HuH-7.5 (cell line): ENCODE measurements at regions not wholly inside any gene's neighbourhood (a gene's known extent, or its start where the extent isn't known, plus 50 kb on each side); places are given as distances from the start of the nearest gene placed in this dataset.
"Not testable (repeated sequence)": the region's sequence is repeated elsewhere in the genome, so short reads cannot be mapped to it uniquely, and the experiment has no call there.

Source experiments
- DNase-seq: peaks from one replicate; pipeline ENCODE4 v3.0.0; 2011; ENCODE audit warnings: low spot score

GRCh38 chr10:114730291-114730690, 72.2 kb upstream of the ABLIM1 start:
- DNase-seq, result no peak

GRCh38 chr10:114732931-114733330, 74.9 kb upstream of the ABLIM1 start:
- DNase-seq, result no peak

GRCh38 chr10:114735946-114736345, 77.9 kb upstream of the ABLIM1 start:
- DNase-seq, result no peak

- DNase-seq, result no peak
These were observed 77.9 kb upstream of the FHIP2A start for GRCh38 chr10:114743521-114744231.

- DNase-seq, result no peak
These were observed 75.0 kb upstream of the FHIP2A start for GRCh38 chr10:114746531-114746930.

- no peak for DNase-seq
These were observed 73.3 kb upstream of the FHIP2A start for GRCh38 chr10:114748241-114748640.

GRCh38 chr10:114749014-114749413, 72.6 kb upstream of the FHIP2A start:
- no peak for DNase-seq

- DNase-seq, result no peak
These were observed 72.1 kb upstream of the FHIP2A start for GRCh38 chr10:114749510-114749909.

- no peak for DNase-seq
These were observed 69.7 kb upstream of the FHIP2A start for GRCh38 chr10:114751856-114752255.

GRCh38 chr10:114752570-114752969, 69.0 kb upstream of the FHIP2A start:
- not testable (repeated sequence) for DNase-seq

- DNase-seq, result no peak
These were observed 68.5 kb upstream of the FHIP2A start for GRCh38 chr10:114753126-114753525.

GRCh38 chr10:114754445-114755320, 66.9 kb upstream of the FHIP2A start:
- no peak for DNase-seq

- DNase-seq, result no peak
These were observed 66.0 kb upstream of the FHIP2A start for GRCh38 chr10:114755537-114755936.

GRCh38 chr10:114758331-114758730, 63.2 kb upstream of the FHIP2A start:
- no peak for DNase-seq

- DNase-seq, result no peak
These were observed 60.1 kb upstream of the FHIP2A start for GRCh38 chr10:114761205-114762193.

GRCh38 chr10:114762811-114763210, 58.8 kb upstream of the FHIP2A start:
- DNase-seq, result no peak

- DNase-seq, result no peak
These were observed 56.9 kb upstream of the FHIP2A start for GRCh38 chr10:114764656-114765055.

- no peak for DNase-seq
These were observed 55.1 kb upstream of the FHIP2A start for GRCh38 chr10:114766470-114766869.

GRCh38 chr10:114767101-114767985, 54.2 kb upstream of the FHIP2A start:
- peak; percentile 66 for DNase-seq

- peak; percentile 28 for DNase-seq
These were observed 53.4 kb upstream of the FHIP2A start for GRCh38 chr10:114767986-114768821.
